ENCODE measurements at regions not wholly inside any gene's neighbourhood (a gene's known extent, or its start where the extent isn't known, plus 50 kb on each side); places are given as distances from the start of the nearest gene placed in this dataset.

GRCh38 chr22:49604732-49605302, 222.9 kb downstream of the BRD1 start:
- no peak for DNase-seq (ENCODE audit: low spot score)

GRCh38 chr22:49603016-49603415, 224.7 kb downstream of the BRD1 start:
- DNase-seq (ENCODE audit: low spot score): no peak

DNA sequence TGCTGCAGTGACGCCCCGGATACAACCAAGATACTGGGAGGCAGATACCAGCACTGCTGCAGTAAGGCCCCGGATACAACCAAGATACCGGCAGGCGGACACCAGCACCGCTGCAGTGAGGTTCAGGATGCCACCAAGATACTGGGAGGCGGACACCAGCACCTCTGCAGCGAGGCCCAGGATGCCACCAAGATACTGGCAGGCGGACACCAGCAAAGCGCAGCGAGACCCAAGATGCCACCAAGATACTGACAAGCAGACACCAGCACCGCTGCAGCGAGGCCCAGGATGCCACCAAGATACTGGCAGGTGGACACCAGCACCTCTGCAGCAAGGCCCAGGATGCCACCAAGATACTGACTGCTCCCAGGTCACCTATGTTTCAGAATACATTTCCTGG, 225.2 kb downstream of the BRD1 start:
- DNase-seq (ENCODE audit: low spot score): no peak

DNA sequence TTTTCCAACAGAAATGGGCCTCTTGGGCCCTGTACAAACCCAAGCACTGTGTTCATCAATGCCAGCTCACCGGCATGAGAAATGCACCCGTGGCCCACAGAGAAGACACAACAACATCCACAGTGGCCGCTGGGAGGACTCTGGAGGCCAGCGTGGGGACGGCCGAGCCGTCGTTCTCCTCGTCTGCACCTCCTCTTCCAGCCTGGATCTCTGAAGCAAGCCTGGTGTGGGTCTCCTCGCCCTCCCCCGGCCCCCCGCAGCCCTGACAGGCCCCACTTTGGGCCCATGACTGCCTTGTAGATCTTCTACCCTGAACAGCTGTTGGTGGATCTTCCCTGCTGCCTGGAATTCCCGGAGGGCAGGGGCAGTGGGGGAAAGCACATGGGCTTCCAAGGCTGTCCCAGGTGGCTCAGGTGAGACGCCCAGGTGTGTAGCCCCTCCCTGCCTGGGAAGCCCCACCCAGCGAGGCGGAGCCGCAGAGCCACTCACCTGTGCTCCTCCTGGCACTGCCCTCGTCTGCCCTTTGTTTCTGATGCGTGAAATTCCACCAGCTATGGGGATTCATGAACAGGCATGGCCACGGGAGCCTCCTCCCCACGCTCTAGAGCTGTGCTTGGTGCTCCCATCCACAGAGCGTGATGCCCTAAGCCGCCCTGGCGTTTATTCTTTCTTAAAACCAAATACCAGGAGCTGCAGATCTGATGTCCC, 225.9 kb downstream of the BRD1 start:
- DNase-seq (ENCODE audit: low spot score): no peak

- DNase-seq (ENCODE audit: low spot score): no peak
Observed at GRCh38 chr22:49600891-49601431, 226.7 kb downstream of the BRD1 start.

- DNase-seq (ENCODE audit: low spot score): no peak
Observed at GRCh38 chr22:49600468-49600867, 227.2 kb downstream of the BRD1 start.

- DNase-seq (ENCODE audit: low spot score): no peak
Observed at GRCh38 chr22:49599691-49600455, 227.8 kb downstream of the BRD1 start.

- no peak for DNase-seq (ENCODE audit: low spot score)
Observed at GRCh38 chr22:49599039-49599438, 228.6 kb downstream of the BRD1 start.

DNA sequence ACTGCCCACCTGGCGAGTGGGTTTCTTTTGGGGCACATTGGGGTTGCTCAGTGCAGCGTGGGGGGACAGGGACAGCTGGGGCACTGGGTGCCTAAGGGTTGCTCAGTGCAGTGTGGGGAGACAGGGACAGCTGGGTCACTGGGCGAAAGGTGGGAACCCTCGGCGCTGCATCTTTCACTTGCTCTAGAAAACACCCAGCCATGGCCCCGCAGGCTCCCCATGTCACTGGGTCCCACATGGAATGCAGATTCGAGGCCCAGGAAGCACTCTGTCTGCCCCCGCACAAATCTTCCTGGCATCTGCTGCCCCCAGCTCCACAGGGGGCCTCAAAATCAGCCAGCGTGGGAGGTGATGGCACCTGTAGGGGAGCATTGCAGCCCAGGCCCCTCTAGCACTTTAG, 229.3 kb downstream of the BRD1 start:
- DNase-seq (ENCODE audit: low spot score): no peak

DNA sequence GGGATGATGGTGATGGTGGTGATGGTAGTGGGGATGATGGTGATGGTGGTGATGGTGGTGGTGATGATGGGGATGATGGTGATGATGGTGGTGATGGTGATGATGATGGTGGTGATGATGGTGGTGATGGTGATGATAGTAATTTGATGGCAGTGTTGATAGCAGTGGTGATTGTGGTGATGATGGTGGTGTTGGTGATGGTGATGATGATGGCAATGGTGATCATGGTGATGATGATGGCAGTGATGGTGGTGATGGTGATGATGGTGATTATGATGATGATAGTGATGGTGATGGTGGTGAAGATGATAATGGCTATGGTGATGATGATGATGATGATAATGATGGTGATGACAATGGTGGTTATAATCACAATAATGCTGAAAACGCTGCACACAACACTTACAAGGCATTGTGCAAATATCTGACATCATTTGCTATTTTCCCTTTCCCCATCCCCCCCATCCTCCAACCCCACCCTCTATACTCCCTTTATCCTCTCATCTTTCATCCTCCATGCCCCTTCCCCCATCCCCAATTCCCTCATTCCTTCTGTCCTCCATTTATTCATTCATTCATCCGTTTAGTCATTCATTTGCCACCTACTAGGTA, 230.1 kb downstream of the BRD1 start:
- DNase-seq (ENCODE audit: low spot score): no peak

DNA sequence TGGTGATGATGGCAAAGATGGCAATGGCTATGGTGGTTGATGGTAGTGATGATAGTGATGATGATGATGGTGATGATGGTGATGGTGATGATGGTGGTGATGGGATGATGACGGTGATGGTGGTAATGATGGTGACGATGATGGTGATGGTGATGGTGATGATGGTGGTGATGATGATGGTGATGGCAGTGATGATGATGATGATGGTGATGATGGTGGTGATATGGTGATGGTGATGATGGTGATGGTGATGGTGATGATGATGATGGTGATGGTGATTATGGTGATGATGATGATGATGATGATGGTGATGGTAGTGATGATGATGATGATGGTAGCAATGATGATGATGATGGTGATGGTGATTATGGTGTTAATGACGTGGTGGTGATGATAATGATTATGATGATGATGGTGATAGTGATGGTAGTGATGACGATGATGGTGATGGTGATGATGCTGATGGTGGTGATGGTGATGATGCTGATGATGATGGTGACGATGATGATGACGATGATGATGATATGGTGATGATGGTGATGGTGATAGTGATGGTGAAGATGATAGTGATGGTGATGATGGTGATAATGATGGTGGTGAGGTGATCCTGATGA, 232.1 kb downstream of the BRD1 start:
- no peak for DNase-seq (ENCODE audit: low spot score)

GRCh38 chr22:49594078-49594477, 233.6 kb downstream of the BRD1 start:
- no peak for DNase-seq (ENCODE audit: low spot score)

GRCh38 chr22:49593509-49593908, 234.2 kb downstream of the BRD1 start:
- no peak for DNase-seq (ENCODE audit: low spot score)

GRCh38 chr22:49592780-49593501, 234.7 kb downstream of the BRD1 start:
- DNase-seq (ENCODE audit: low spot score): no peak

DNA sequence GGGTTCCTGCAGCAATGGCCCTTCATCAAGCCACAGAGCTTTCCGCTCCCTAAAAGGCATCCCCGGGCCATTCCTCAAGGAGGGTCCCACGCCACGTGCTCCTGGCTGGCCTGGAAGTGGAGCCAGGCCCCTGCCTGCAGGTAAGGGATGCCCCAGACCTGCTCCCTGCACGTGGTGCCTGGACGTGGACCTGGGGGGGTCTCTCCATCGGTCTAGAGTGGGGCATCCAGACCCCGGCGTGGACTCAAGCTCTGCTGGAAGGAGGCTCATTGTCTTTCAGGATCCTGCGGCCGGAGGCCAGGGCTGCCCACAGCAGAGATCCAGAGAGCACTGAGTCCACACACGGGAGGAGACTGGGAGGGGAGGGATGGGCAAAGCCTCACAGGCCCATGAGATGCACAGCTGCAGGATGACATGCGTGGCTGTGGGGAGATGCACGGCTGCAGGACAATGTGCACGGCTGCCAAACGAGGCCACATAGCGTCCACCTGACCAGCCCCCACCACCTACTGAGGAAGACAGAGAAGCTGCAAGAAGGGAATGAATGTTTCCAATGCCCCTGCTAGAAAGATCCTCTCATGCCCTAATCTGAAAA, 236.7 kb downstream of the BRD1 start:
- no peak for DNase-seq (ENCODE audit: low spot score)

GRCh38 chr22:49590381-49590780, 237.3 kb downstream of the BRD1 start:
- DNase-seq (ENCODE audit: low spot score): no peak

DNA sequence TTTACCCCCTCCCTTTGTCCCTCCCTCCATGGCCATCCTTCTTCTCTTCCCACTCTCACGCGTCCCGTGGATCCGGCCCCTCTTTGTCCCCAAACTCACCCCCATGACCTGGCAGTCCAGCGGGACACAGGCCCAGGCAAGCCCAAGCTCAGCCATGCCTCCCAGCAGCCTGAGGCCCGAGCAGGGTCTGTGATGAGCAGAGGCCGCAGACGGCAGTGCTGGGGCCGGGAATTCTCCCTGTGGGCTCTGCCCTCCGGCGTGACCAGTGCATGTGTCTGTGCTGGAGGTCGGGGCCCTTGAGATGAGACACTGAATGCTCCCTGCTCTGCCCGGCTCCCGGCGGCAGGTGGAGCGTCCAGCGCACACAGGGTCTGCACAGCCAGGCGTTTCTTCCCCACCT, 237.9 kb downstream of the BRD1 start:
- DNase-seq (ENCODE audit: low spot score): no peak

- no peak for DNase-seq (ENCODE audit: low spot score)
Observed at GRCh38 chr22:49589301-49589700, 238.4 kb downstream of the BRD1 start.

- no peak for DNase-seq (ENCODE audit: low spot score)
Observed at GRCh38 chr22:49588739-49589138, 238.9 kb downstream of the BRD1 start.

DNA sequence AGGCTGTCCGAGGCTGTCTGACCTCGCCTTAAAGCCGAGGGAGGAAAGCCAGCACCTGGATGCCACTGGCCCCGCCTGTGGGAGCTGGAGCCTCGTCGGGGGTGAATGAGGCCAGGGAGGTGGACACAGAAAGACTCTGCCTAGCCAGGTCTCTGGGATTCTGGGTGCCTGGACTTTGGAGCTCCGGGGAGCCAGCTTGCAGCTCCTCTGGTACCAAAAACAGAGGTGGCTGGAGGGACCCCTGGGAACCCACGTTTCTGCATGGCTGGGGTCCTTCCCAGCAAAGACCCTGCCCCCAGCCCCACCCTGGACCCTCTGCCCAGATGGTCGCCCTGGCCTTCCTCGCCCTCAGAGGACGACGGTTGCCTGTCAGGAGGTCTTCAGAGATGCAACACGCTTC, 239.7 kb downstream of the BRD1 start:
- DNase-seq (ENCODE audit: low spot score): no peak

GRCh38 chr22:49587421-49587820, 240.3 kb downstream of the BRD1 start:
- no peak for DNase-seq (ENCODE audit: low spot score)
